Spleen (tissue), 7 donors: ENCODE measurements at regions not wholly inside any gene's neighbourhood (a gene's known extent, or its start where the extent isn't known, plus 50 kb on each side); places are given as distances from the start of the nearest gene placed in this dataset.

ENCODE experiments used
- CTCF ChIP-seq, 11 experiments: fragments of 200-600 bp in 7 of 11; fragments of 450-650 bp in 4 of 11; sonication (generic) in 4 of 11; IDR thresholded peaks in 8 of 11; conservative IDR thresholded peaks in 3 of 11; 1 replicate in 7 of 11; 2 replicates in 4 of 11; pipeline versions ENCODE4 v1.4.0 to v1.8.0; 2016 to 2021; ENCODE audit warnings: antibody characterized with exemption in 11 of 11, inconsistent platforms in 4 of 11, mild to moderate bottlenecking in 1 of 11
- POLR2A ChIP-seq, 3 donors: fragments of 450-650 bp; IDR thresholded peaks; one replicate each; pipeline ENCODE4 v1.5.1; 2017; ENCODE audit warnings: antibody characterized with exemption in 3 of 3, mild to moderate bottlenecking in 1 of 3
- donor health status: DM: no; HTN: no; CAD: no; lungs with moderate emphysema.
- donor health status: DM: no; HTN: no; CAD: no.
- donor health status: DM: no; HTN: no; CAD: no.

GRCh38 chr10:31720546-31720945 lies 208.1 kb downstream of the ARHGAP12 start:
- TF ChIP-seq CTCF (IDR thresholded peaks at IDR 0.05 in 8 of 11, conservative IDR thresholded peaks at IDR 0.05 in 3 of 11), result no peak
- no peak for TF ChIP-seq POLR2A (IDR thresholded peaks at IDR 0.05)
